Gastrocnemius medialis (tissue), 4 donors: ENCODE measurements at regions not wholly inside any gene's neighbourhood (a gene's known extent, or its start where the extent isn't known, plus 50 kb on each side); places are given as distances from the start of the nearest gene placed in this dataset.

ENCODE experiments used
- CTCF ChIP-seq, 5 experiments: fragments of 450-650 bp in 3 of 5; fragments of 200-600 bp in 2 of 5; sonication (generic) in 2 of 5; IDR thresholded peaks in 4 of 5; conservative IDR thresholded peaks in 1 of 5; 1 replicate in 4 of 5; 2 replicates in 1 of 5; pipeline ENCODE4 v1.5.1; 2016 to 2019; ENCODE audit warnings: antibody characterized with exemption in 5 of 5, mild to moderate bottlenecking in 3 of 5, moderate library complexity in 3 of 5
- POLR2A ChIP-seq, 2 donors: fragments of 450-650 bp; IDR thresholded peaks; one replicate each; pipeline ENCODE4 v1.6.1; 2017; ENCODE audit warnings: antibody characterized with exemption in 2 of 2, mild to moderate bottlenecking in 2 of 2, moderate library complexity in 2 of 2

- TF ChIP-seq CTCF (IDR thresholded peaks at IDR 0.05 in 4 of 5, conservative IDR thresholded peaks at IDR 0.05 in 1 of 5) (no peak), POLR2A (IDR thresholded peaks at IDR 0.05) (no peak)
These were observed 82.9 kb downstream of the CHRNA1 start for GRCh38 chr2:174681099-174682006.
